DMS153 treated with DMSO at 0.1 percent for 48 hours (cell line): ENCODE measurements at regions not wholly inside any gene's neighbourhood (a gene's known extent, or its start where the extent isn't known, plus 50 kb on each side); places are given as distances from the start of the nearest gene placed in this dataset.

Experiments
- DNase-seq: peaks from one replicate; lab custom pipeline; 2025; ENCODE audit not compliant: unreplicated experiment; lab: John Stamatoyannopoulos, UW

DNA sequence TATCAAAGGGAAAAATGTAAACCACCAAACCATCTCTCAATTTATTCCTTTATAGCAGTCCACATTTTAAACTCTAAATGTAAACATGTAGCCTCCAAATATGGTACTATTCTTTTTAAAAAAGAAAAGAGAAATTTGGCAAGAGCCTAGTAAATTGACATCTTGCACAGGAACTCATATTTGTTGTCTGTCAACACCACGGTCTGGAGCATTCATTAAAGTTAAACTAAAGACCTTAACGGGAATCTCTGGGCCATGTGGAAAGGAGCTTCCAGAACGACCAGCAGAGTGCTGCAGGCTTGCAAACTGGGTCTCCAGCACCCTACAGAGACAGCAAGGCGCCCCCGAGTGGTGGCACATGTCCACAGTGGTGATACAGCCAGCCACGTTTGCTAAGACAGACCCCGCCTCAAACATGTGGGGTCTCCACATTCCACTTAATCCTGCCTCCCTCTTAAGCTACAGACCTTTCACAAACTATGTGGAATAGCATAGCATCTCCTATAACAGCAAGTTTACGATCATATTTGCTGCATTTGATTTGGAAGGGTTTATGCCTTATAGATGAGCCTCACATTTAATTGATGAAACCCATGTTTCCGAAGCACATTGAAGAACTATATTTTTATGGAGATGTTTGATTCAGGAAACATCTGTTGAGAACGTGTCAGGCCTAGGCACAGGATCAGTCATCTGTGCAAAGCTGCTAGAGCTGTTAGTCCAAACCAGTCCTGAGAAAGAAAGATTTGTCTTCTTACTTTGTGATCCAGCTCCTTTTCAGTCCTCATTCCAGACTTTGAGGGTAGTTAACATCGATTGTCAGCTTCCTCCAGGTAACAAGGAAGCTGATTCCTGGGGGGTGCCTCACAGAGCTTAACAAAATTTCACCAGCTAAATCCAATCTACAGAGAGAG is 96.4 kb upstream of the BACE2 start:
- no peak for DNase-seq

DNA sequence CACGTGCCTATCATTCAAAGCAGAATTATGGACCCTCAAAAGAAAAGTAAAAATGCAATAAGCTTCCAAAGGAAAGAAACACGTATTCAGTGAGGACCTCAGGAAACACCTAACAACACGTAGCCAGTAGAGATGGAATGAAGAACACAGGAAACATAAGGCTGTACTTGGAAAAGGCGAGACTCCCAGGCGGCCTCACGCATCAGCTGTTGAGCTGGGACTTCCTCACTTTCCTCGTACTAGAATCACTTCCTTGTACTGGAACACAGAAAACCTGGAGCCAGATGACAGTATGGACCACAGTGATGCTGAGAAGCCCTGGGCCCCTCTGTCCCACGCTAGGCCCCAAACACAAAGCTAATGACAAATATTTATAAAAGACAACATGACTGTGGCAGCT is 94.4 kb upstream of the BACE2 start:
- no peak for DNase-seq

DNA sequence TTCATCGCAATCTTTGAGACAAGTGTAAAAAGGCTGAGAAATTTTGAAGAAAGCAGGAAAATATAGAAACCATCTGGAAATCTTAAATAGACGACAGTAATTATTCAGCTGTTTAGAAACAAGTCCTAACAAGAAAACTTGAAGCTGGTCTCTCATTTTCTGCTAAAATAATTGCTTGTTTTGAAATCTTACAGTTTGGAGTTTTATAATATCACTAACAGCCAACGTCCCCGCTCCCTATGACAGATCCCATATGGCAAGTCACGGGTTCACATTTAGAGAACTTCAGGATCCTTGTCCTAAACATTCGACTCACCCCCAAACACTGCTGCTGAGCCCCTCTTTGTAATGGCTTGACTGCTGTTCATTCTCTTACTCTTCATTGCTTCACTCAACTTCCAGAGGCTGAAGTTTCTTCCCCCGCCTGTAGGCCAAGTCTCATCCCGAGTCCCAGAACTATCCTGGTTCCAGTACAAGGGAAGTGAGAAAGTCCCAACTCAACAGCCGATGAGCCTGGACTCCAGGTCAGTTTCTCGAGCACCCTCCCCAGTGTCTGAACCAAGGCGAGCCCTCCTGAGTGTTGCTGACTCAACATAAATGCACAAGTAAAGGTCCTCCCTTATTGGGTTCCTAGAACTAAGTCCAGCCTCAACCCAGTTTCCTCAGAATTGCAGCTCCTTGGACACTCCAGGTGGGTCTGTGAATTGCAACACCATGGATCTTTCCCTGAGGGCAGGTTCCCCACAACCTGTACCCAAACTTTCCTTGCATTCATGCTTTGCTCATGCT is 93.4 kb upstream of the BACE2 start:
- no peak for DNase-seq

DNA sequence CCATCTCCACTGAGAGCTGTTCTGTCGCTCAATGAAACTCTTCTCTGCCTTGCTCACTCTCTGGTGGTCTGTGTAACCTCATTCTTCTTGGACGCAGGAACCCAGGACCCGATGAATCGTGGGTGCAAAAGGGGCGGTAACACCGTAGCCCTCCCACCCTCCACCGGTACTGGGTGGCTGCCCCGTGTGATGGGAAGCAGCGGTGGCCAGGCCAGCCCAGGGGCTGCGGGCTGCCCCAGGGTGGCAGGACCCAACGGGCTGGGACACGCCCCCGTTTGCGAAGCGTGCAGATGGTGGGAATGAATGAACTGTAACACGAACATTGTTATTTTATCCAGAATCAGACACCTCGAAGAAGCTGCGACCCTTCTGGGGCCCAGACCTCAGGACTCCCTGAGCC is 92.3 kb upstream of the BACE2 start:
- DNase-seq, result no peak

DNA sequence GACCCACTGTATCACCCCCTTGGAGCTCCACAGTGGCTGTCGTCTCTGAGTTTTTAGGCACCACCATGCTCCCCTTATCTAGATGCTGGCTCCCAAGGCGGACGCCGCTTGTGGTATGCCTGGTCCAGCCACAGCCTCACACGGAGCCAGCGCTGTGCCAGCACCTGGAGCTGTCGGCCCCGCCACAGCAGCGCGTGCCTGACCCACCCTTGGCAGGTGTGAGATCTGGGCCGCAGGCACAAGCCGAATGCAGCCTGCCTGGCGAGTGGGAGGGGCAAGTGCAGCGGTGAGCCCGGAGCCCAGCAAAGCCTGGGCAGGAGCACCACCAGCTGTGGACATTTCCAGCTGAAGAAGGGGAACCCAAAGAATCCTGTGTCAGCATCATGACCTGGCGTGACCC is 91.9 kb upstream of the BACE2 start:
- no peak for DNase-seq

DNA sequence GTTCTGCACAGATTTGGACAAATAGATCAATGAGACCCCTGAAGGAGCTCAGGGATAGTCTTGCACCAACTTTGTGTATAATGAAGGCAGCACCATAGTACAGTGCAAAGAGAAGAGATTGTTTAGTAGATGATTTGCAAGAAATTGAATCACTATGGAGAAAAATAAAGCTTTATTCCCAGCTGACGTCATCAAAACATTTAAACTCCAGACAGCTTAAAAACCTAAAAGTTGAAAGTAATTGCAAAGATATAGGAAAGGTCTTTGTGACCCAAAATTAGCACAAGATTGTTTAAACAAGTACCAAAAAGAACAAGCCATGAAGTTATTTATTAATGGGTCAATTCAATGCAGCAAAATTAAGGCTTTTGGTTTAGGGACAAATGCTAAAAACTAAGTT is 88.8 kb upstream of the BACE2 start:
- no peak for DNase-seq

DNA sequence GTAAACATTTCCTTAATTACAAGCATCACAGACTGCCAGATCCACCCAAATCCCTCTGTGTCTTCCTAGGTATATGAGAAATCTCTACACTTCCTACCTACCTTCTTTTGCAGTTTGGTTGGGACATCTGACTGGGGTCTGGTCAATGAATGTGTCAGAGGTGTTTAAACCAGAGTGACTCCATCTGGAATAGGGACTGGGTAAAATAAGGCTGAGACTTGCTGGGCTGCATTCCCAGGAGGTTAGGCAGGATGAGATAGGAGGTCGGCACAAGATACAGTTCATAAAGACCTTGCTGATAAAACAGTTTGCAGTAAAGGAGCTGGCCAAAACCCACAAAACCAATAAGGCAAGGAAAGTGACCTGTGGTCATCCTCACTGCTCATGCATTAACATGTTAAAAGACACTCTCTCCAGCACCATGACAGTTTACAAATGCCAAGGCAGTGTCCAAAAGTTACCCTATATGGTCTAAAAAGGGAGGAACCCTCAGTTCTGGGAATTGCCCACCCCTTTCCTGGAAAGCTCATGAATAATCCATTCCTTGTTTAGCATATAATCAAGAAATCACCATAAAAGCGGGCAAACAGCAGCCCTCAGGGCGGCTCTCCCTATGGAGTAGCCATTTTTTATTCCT is 87.4 kb upstream of the BACE2 start:
- no peak for DNase-seq

DNA sequence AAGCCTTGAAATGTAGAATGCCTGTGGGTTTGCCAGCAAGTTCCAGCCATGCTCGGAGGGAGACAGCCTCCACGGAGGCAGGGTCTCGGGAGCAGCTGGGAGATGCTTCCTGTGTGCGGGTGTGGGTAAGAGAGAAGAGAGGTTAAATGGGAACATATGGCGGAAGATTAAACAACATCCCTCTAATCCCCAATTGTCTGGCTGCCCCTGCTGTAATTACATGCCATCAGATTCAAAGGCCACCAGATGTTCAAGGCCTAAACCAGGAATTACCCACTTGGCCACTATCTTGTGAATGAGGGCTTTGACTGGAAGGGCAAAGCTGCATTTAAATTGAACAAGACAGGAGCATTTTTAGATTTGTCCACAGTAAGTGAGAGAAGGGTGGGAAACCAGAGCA is 81.4 kb upstream of the BACE2 start:
- DNase-seq, result no peak

DNA sequence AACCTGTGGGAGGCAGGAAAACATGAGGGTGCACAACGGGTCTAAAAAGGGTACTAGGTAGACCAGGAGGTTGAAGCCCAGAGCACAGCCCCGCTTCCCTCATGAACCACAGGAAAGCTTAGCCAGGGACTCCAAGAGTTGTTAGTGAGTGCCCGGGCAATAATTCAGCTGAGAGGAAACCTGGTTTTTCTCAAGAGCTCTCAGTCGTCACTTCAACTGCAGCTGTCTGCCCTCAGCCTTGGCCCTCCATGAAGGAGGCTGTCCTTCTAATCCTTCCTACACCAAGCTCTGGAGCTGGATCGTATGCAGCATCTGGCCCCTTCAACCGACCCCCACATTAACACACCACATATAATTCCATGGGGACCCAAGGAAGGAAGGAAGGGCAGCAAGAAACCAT is 77.0 kb upstream of the BACE2 start:
- DNase-seq, result no peak

DNA sequence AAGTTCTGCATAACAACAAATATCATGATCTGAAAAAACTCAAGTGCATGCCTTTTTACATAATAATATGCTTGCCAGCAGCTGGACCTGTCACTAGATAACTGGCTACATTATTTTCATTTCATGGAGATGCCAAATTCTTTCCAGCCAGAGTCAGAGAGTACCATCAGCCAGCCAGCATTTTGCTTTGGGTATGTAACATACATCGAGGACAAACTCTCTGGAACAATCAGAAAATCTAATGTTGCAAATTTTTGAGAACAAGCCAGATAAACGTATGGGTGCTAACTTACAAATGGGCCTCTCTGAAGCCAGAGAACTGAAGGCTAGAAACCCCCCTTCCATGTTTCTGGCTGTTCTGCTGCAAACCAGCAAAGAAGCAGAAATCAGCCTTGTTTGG is 76.3 kb upstream of the BACE2 start:
- DNase-seq, result no peak

DNA sequence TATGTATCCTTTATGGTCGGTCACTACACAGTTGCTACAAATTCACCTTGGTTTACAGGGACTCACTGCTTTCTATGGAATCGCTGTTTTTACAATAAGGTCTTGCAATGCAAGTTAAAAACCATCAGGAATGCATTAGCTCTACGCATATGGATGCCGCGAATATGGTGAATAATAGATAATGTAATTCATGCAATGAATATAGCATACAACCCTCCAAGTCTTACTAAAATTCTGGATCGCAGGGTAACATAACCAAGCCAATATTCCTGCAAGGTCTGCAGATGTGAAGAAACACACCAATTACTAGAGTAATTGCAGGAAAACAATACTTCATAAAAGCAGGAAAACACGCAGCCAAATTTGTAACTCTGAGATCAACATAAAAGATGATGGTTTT is 75.6 kb upstream of the BACE2 start:
- DNase-seq, result no peak

DNA sequence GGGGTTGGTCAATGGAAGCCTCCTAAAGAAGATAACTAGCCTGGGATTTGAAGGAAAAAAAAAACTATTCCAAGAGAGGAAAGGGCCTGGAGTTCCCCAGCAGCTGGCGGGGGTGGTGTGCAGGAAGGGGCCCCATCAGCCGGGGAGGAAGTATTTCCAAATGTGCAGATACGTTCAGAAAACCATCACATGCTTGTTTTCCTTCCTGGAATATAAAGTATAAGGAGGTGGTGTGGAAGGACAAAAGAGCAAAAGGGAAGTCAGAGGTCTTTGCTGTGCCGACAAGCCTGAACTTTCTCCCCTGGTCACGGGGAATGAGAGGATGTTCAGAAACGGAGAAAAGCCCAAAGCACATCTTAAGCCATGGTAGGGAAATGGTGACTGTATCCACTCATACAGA is 72.0 kb upstream of the BACE2 start:
- DNase-seq, result no peak

DNA sequence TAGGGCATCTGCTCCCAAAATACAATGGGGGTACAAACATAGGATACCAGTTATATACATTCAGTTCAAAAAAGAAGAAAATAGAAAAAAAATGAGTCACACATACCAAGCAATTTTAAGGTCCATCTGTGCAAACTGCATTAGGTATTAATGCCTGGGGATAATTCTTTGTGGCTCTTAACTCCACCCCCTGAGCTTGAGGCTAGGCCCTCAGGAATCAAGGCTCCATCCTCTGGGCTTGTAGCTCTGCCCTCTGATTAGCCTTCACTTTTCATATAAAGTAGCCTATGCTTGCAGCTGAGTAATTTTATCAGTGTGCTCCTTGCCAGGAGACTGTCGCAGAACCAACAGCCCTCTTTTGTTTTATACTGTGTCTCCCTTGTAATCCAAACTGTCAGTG is 69.9 kb upstream of the BACE2 start:
- no peak for DNase-seq

DNA sequence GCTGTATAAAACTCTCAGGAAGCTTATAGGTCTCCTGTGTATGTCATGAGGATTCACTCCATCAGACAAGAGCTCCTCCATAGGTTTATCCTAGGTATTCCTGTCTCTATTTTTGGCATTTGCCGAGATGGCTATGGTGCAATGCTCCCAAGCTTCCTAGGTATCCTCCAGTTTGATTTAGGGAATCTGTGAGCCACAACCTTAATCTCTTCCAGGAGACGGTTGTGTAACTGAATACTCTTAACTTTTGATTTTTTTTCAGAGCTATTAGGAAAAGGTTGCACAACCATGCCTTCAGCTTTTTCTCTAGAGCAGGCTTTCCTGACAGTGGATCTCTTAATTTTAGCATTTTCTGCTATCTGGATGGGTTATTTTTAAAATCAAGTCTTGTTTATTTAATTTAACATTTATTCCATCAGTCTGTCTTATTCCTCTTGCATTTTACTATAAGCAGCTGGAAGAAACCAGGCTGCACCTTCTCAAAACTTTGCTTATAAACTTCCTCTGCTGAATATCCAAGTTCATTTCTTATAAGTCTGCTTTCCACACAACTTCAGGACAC is 69.4 kb upstream of the BACE2 start:
- DNase-seq, result no peak

DNA sequence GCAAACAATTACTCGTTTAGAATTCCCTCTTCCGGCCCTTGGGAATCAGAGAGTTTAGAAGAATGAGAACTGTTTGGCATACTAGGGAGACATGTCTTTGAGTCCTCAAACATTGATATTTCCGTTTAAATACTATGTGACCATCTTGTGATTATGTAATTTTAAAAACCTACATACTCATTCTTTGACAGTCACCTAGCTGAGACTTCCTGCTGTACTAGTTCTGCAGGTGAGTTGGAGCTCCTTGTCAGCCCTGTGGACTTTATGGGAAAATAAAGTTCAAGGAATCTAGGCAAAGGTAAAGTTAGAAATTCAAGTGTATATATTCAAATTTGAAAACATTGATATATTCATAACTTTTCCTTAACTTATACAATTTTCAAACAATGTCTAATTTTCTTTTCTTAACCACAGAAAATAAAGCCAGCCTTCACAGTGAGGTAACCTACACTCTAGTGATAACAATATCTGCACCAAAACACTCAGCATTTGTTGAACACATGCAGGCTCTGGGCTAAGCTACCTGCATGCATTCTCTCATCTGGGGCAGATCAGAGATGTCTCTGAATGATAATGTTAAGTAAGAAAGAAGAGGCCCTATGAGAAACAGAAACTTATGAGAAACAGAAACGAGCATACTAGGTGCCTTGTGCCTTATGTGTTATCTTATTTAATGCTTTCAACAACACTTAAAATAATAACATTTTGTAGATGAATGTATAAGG is 67.0 kb upstream of the BACE2 start:
- DNase-seq, result no peak

DNA sequence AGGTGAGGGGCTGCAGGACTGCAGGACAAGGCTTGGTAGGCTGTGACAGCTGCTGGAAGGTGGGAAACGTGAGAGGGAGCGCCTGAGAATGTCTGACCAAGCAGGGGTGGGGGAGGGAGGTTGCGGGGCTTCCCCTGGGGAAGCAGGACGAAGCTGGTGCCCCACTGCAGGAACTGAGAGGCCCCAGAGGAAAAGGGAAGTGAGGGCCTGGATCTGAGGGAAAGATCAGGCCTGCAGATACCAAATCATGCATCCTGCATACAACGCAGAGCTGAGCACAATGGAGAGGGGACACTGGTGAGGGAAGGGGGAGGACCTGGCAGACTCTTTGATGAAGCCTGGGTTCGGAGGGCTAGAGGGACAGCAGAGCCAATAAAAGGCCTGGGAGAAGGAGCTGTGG is 65.7 kb upstream of the BACE2 start:
- no peak for DNase-seq

DNA sequence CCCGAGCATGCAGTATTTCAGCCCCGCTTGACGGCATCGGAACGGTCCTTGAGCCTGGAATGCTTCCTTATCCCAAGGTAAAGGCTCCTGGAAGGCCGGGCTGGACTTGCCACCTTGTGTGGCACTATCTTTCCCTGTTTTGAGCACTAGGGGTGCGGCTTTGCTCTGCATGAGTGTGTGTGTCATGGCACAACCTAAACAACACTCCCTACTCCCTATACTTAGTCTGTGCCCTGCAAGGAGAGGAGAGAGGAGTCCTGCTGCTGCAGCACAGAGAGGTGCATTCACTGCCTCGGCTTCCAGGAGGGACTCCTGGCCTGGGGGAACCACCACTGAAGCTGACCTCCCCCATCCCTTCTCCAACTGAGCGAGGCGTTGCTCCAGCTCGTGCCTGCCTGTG is 60.4 kb upstream of the BACE2 start:
- no peak for DNase-seq

DNA sequence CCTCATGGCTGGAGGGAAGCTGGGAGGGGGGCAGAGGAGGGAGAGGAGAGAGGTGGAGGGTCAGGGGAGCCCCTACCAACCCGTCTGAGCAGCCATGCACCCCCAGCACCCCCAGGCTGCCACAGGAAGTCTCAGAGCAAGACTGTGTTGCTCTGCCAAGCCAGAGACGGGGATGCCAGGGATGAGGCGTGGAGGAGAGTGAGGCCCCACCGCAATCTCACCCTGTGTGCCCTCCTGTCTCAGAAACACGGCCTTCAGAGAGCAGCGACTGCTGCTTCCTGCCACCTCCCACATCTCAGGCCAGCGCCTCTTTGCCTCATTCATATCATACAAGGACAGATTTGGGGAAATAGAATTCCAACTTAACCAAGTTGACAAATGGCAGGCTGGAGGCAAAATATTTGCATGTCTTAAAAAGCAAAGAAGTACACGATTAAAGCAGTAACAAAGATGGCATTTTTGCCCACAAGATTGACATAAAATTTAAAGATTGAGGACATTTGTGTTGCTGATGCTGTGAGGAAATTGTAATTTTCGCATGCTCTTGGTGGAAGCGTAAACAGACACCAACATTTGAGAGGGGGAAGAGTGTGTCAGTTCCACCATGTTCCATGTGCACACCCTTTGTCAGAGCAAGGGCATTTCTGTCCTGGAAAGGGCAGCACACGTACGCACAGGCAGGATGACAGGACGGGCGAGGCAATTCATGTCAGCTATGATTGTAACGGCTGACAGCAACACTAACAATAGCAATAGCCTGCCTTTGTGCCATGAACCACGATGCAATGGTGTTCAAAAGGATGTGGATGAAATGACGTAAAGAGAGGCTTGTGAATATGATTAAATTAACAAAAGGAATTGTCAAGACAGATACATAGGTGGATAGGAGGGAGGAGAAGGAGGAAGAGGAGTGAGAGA is 59.0 kb upstream of the BACE2 start:
- DNase-seq, result no peak

DNA sequence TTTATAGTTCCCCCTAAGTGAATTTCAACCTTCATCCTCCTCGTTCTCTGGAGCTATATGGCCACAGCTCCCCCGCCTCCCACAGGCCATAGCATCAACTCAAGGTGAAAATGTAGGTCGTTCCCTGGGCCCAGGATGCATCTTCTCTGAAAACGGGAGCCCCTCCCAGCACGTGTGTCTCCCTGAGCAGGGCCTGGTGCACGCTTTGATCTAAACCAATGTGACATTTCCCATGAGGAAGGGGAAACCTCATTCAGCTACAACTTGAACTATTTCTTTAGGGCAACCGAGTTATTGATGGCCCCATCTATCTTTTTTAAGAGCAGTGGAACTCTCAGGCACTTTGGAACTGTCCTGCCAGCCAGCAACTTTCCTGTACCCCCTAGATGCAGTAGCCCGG is 57.8 kb upstream of the BACE2 start:
- DNase-seq, result no peak

DNA sequence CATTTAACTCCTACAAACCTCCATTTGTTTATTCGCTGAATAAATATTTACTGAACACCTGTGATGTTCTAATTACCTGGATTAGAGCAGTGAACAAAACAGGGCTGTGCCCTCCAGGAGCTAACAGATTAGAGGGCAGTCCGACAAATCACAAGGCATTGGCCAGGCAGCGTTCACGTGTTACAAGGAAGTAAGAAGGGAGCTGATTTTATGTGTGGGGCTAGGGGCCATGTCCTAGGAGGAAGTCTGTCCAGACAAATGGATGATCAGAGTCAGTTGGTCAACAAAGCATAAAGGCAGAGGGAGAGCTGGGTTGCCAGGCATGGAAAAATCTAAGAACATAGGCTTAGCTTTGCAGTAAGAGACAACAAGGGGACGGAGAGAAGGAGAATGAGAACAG is 57.3 kb upstream of the BACE2 start:
- no peak for DNase-seq
